ENCODE measurements at regions not wholly inside any gene's neighbourhood (a gene's known extent, or its start where the extent isn't known, plus 50 kb on each side); places are given as distances from the start of the nearest gene placed in this dataset.

DNA sequence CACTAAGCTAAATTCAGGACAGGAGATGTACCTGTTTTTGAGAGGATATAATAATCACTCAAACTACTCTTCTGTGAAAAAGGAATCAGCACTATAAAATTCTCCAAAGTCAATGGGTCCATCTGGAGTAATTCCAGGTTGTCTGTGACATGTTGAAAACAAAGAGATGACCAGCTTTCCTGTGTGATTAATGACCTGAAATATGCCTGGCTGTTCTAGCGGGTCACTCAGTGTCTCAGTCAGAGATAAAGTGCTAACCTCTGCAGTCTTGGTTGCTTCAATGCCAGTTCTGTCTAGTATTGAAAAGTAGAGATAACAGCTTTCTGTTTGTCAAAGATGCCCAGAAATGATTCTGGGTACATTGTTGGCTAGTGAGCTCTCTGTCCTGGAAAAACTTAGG, 722.6 kb upstream of the TENM4 start:
- FAIRE-seq, result no peak

DNA sequence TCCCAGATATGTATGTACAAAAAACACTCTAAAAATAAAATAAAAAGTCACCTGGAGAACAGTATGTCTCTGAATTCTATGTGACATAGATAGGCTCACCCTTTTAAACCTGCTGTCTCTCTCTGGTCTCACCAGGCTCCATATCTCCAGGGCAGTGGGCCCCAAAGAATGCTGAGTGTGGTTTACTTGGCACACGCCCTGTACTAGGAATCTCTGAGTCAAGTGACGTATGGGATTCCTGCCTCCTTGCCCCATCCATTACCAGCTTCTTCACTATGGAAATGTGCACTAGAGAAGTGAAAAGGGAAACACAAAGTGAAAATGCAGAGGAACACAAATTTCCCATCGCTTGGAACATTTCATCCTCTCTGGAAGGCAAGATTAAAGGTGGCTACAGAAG, 722.2 kb upstream of the TENM4 start:
- FAIRE-seq, result no peak

DNA sequence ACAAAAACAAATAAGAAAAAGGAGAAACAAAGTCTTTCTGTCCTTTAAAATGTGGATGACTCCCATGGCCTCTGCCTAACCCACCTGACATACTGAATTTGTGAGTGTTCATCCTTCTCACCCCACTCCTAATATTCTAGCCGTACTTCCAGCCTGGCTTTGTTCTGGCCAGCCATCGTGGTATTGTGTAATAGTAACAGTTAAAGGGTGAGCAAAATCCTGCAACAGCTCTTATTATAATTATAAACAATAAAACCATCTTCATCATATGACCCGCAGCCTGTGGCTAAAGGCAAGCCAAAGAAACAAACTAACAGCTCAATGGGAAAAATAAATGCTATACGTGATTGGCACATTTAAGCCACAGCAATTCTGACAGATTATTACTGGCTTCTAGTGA, 721.6 kb upstream of the TENM4 start:
- FAIRE-seq, result no peak

DNA sequence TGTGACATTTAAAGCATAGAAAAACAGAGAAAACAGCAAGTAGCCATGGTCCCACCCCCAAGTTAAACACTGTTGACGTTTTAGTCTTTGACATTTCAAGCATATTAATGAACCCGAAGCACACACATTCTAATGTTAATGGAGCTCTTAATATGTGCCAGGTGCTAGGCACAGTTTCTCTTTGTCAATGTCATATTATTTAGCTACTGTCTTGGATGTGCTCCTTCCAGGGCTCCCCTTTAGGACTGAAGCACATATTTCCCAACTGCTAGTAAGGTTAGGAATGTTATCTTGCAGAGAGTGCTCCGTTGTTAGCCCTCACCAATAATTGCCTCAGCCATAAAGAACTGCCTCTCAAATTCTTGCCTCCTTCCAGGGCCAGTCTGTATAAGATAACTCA, 716.6 kb upstream of the TENM4 start:
- FAIRE-seq, result no peak

DNA sequence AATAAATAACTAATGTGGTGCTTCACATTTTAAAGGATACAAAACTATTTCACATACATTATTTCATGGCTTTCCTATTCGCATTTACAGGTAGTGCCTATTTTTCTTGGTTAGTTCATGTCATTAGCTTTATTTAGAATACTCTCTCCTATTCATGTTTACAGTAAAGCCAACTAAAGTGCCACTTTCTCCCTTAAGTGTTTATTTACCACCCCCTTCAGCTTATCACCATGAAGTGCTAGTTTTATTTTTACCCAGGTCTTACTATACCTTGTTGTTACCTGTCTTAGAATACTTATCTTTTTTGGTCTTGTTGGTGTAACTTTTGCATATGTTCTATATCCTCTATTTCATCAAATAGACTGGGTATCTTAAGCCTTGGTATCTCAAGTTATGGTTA, 715.2 kb upstream of the TENM4 start:
- no peak for FAIRE-seq

DNA sequence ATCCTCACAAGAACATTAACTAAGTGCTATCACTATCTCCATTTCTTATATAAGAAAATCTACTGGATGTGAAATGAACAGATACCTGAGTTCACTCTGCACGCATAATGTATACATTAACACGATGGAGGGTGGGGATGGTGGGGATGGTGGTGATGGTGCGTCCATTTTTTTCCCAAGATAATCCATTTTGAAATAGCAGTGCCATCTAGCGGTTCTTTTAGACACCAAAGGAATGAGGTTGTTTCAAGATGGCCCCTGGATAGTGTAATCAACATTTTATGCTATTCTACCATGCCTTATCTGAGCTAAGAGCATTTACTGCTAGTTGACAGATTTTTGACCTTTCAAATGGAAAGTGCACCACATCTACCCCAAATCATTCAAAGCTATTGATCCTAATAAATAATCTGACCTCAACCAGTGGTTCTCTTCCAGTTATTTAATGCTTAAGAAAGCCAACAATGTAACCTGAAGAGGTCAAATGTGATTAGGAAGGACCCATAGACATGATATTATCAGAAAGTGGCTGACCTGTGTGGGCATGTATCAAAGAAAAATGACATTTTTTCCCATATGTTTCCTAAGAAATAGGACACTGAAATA, 714.7 kb upstream of the TENM4 start:
- FAIRE-seq, result no peak

DNA sequence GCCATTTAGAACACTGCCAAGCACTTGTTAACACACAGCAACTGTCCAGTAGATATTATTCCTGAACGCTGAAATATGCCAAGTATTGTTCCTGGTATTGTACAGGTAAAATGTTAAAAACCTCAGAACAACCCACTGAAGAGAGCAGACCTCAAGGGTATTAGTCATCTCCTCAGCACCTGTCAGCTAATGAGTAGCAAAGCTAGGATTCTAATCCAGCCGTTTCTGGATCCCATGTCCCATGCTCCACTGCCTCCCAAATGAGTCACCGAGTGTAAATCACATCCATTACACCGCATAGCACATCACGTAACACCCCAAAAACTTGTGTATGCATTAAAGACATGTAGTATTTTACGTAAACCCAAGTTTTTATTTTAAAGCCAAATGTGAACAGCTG, 705.4 kb upstream of the TENM4 start:
- no peak for FAIRE-seq

DNA sequence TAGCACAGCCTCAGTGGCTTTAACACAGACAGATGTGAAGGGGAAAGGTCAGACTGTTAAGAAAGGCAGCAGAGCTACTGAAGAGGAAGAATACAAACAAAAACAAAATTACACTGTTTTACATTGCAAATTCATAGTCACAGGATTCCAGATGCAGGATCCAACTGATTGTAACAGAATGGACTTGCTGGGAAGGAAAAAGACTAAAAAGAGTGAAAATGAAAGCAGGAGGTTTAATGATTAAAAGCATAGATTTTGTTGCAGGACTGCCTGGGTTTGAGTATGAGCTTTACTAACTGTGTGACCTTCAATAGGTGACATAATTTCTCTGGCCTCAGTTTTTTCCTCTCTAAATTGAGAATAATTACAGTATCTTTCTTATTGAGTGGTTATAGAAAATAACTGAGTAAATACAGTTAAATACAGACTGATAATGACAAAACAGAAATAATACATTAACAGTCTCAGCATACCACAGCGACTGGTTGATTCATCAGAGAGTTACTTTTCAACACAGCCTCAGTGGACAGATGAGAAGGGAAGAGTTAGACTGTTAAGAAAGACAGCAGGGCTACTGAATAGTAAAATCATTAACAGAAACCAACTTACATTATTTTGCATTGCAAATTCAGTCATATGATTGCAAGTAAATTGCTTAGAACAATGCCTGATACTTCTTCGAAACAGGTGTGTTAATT, 704.2 kb upstream of the TENM4 start:
- FAIRE-seq, result no peak

DNA sequence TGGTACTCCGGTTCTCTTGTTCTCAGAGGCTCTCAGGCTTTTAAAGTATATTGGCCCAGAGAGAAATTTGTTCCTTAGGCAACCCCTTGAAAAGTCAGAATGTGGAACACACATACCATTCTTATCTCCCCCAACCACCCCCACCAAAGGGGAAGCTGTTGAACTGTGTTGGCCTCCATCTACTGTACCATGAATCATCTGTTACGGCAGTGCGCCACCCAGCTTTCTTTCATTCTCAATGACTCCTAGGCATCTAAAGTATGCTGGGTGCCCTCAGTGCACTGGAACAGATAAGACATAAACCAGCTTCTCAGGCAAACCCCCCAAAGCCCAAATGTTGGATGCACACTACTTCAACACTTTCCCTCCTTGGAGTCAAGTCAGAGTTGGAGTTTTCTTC, 696.2 kb upstream of the TENM4 start:
- FAIRE-seq, result no peak

DNA sequence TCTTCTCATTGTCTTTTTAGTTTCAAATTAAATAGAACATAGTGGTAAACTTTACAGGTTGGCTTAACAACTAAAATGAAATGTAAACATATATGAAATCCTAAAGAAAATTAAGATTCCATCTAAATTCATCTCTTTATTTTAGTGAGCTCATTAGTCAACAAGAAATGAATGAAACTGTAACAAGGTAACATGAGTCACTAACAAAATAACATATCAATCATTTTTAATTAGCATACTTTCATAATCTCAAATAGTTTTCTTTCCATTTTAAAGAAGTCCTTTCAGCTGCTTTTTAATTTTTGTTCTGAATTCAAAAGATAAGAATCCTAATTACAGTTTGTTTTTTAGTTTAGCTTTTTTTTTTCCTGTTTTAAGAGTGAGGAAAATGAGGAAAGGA, 688.6 kb upstream of the TENM4 start:
- no peak for FAIRE-seq

DNA sequence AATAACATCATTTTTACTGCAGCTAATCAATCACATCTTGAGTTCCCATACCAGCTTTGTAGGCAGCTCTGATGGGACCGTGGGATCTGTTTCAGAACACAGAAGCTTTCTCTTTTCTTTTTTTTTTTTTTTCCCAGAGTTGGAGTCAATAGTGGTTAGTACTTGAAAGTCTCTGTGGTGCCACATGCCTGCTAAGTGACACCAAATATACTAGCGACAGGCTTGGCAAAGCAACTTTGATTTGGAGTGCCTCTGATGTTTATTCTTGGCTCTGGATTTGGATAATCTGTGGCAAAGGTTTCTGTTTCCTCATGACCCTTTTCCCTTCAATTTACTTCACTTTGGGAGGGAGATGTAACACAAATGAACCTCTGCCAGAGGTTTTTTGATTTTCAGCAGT, 681.4 kb upstream of the TENM4 start:
- no peak for FAIRE-seq

DNA sequence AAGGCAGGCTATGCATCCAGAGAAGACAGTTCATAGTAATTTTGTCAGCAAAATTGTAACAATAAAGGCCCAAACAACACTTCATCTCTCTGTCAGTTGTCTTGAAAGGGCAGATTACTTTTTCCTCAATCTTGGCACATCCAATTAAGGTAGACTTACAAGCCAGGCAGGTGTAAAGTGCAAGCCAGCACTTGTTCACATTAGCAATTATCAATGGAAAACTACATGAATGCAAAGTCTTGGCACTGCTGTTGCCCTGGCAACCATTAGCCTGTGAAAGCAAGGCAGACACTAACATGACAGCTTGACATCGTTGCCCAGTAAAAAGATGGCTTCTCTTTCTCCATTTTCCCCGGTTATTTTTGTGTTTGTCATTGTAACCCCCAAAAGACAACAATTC, 677.2 kb upstream of the TENM4 start:
- FAIRE-seq, result no peak

DNA sequence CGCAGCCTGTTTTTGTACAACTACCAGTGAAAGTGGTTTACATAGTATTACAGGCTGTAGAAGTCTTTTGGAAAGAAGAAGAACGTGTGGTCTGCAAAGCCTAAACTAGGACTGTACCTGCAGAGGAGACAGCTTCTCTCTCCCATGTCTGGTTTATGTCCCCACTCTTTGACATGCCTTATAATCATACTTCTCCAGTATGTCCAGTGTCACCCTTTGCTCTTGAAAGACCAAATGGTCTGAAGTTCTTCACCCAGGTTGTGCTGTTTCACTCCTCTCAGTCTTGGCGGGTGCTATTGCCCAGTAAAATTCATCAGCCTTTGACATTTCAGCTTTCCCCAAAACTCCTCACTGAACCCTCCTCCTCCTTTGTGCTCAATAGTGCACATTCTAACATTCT, 676.0 kb upstream of the TENM4 start:
- no peak for FAIRE-seq

DNA sequence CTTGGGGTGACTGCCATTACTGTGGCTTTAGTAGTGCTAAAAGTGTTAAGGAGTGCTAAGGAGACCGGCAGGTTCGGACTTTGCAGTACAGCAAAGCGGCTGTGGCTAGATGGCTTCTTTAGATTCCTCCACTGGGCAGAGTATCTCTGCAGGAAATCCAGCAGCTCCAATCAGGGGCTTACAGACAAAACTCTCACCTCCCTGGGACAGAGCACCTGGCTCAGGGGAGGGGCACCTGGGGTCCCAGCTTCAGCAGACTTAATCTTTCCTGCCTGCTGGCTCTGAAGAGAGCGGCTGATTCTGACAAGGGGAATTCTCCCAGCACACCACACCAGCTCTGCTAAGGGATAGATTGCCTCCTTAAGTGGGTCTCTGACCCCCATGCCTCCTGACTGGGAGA, 668.8 kb upstream of the TENM4 start:
- FAIRE-seq, result no peak

DNA sequence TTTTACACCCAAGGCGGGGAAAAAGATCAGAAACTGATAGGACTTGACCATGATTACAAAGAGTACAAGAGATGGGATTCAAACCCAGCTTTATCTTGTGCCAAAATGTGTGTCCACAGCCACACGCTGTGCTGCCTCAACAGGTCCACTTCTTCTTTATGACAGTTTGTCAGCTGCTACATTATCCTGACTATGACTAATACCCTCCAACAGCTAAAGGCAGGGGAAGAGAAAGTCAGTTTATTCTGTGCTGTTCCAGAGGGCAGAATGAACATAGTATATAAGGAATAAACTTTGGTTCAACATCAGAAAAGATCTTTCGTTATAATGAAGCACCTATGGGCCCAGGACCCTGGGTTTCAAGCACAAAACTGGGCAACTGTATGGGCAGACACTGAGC, 668.2 kb upstream of the TENM4 start:
- no peak for FAIRE-seq

DNA sequence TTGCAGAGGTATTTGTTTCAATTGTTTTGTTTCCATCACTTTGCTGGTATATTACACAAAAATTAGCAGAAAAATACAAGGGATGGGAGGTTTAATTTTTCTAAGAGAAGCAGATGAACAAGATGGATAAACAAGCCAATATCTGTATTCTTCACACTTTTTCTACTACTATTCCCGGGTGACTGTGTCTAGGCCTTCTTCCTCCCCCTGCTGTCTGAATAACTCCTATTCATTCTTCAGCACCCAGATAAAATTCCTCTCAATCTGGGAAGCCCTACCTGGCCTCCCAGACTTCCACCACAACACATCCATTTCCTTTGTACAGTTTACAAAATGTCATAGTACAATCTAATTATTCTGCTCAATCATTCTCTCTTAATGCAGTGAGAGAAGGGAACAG, 666.6 kb upstream of the TENM4 start:
- no peak for FAIRE-seq

DNA sequence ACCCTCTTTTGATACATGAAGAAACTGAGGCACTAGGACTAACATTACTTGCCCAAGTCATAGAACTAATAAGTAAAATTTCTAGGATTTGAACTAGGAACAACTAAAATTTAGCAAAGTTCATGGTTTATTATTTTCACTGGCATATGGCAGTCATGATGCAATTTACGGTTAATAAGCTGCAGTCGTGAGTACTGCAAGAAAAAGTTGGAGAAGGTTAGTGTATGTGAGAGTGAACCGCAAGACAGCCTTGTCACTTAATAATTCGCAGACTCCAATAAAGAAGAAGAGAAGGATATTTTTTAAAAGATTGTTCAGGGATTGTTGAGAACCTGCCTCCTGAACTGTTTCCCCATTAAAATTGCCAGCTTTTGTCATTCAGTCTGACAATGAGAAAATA, 663.4 kb upstream of the TENM4 start:
- FAIRE-seq, result no peak

DNA sequence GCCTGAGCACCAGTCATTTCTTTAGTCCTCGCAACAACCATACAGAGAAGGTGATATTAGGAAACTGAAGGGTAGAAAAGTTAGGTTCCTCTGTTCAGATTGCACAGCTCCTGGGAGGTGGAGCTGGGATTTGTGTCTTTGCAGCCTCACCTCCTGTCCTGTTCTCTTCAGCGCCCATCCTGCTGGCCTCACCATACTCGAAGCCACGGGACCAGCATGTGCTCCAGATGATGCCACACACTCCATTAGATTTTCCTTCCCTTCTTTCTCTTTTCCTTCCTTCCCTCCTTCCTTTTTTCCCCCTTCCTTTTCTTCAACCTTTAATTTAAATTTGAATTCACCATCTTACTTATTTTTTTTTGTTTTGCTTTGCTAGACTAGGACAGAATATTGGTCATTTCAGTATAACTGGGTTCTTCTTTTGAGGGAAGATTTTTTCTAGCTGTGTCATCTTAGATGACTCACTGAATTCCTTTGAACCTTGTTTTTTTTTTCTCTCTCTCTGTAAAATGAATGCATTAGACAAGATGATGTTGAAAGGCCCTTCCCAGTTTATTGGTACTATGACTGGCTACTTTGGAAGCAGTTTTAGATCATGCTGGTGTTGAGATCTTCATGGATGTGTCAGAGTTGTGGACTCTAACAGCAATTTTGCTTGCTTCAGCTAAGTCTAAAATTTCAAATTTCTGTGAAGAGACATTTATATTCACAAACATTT, 662.5 kb upstream of the TENM4 start:
- no peak for FAIRE-seq

DNA sequence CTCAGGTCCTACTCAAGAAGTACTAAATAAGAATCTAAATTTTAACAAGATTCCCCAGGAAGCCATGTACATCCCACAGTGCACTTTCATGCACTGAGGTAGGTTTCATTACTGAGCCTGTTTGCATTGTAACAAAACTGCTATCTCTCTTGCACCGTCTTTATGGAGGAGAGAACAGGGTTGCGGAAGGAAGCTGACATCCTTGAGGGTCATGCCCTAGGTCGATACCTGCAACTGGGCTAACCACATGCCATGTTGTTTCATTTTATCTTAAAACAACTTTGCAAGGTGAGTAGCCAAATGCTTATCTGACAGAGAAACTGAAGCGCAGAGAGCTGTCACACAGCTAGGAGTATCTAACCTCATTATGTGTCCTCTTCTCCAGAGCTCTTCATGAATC, 656.3 kb upstream of the TENM4 start:
- no peak for FAIRE-seq

DNA sequence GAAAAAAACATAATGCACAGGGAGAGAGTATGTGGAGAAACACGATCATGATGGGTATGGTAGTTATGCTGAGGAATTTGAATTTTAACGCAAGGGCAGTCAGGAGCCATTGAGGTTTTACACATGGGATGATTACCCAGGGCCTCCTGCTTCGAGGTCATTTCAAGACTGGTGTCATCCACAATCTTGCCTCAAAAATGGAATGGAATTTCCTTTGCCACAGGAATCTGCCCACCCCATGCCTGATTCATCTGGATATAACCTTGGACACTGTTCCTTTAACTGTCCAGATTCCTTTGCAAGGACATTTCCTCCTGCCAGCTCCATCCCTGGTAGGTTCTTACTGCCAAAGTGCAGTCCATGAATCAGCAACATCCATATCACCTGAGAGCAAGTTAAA, 655.9 kb upstream of the TENM4 start:
- FAIRE-seq, result no peak

DNA sequence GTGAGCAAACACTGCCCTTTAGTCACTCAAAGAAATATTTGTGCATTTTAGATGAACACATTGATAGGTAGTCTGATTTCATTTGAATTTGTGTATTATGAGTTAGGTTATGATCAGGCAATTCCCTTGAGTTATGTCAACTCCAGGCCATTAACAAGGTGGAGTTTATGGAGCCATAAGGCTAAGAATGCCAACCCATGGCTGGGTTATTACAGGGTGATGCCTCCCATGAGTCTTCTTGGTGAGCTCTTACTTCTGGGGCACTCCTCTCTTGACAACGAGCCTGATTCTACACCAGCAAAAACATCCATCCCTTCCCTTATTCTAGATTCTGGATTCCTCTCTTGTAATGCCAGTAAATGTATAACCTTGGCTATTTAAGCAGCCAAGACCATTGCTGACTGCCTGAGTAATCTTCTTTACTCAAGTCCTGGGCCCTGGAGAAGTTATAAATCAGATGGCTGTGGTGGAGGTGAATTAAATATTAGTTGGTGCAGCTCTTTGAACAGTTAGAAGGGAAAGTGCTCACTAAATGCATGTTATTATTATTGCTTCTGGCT, 645.7 kb upstream of the TENM4 start:
- FAIRE-seq, result no peak

DNA sequence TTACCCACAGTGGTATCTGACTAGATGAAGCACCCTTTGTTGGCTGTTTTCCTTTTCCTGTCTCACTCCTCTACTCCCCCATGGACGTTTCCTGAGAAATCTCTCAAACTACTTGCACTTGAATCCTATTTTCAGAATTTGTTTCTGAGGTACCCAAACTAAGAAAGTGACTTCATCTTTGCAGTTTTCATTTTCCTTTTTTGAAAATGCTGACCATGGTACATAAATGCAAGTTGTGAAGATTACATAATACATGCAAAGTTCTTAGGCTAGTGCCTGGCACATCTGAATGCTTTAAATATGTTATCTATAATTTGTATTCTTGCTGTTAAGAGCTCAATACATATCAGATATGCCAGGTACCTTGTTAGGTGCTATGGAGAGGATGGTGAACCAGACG, 644.7 kb upstream of the TENM4 start:
- no peak for FAIRE-seq

DNA sequence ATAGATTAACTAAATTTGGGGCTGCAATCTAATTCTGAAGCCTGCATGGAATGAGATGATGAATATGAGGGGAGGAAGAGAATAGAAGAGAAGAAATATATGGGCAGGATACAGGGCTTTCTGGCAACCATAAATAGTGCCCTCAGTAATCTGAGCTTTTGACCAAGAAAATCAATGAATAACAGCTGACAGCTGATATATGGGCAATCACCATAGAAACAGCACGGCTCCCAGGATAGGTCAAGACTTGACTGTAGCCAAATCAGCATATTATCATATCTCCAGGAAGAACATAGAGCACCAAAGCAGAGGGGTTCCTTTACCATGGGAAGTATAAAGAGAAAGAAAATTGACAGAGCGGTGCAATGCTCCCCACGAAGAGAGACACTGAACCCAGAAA, 643.8 kb upstream of the TENM4 start:
- no peak for FAIRE-seq

DNA sequence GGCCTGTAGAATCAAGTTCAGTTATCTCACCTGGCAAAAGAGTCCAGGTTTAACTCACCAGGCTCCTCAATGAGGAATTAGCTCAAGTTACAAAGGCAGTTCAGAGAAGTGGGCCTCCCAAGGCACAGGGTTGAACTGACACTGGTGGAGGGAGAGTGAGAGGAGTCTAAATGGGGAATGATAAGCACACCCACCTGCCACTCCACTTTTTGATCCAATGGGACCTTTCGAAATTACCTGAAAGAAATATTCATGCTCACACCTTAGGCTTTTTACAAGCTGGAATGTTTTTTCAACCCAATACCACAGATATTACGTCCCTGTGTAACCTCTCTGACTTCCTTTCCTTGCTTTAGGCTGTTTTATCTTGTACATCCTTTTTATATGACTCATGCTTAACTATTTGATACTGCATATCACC, 642.7 kb upstream of the TENM4 start:
- no peak for FAIRE-seq

All from TTC549 (cell line).